ENCODE measurements at regions not wholly inside any gene's neighbourhood (a gene's known extent, or its start where the extent isn't known, plus 50 kb on each side); places are given as distances from the start of the nearest gene placed in this dataset.

GRCh38 chr2:173611121-173611520, 256.4 kb downstream of the CDCA7 start (continued):
- TF ChIP-seq KDM5A (IDR thresholded peaks at IDR 0.05; ENCODE audit: low read length), result no peak
- no peak for TF ChIP-seq CTBP2 (IDR thresholded peaks at IDR 0.05; ENCODE audit: borderline replicate concordance, insufficient read depth, insufficient read length, low read length)
- TF ChIP-seq JUN (IDR thresholded peaks at IDR 0.05; ENCODE audit: low read depth, low read length), result no peak
- TF ChIP-seq MAFK (IDR thresholded peaks at IDR 0.05; ENCODE audit: low read depth, low read length), result no peak
- TF ChIP-seq GTF2F1 (IDR thresholded peaks at IDR 0.05; ENCODE audit: borderline replicate concordance, low read depth, low read length), result no peak
